K562 (cell line): ENCODE measurements at regions not wholly inside any gene's neighbourhood (a gene's known extent, or its start where the extent isn't known, plus 50 kb on each side); places are given as distances from the start of the nearest gene placed in this dataset.

Experiments
- ATAC-seq: fragments of 200-7000 bp; cut with Tn5 transposase; 3 replicates; pipeline ENCODE4 v1.9.1; 2020; ENCODE audit warnings: moderate library complexity
- BruUV-seq: library from RNA; stranded (reverse); fragments of 400-500 nt; replicated peaks from 2 replicates; lab custom pipeline; 2021; lab: Mats Ljungman, UMichigan
- CTCF ChIA-PET: fragments of 300-600 bp; formaldehyde crosslinking; extraction: SDS; loops from one replicate; lab custom pipeline; 2021; ENCODE audit warnings: low intra/inter-chr PET ratio; lab: Yijun Ruan, JAX
- POLR2A ChIA-PET: fragments of 300-600, 350-650 bp; sonication (Branson Sonifier 250); formaldehyde crosslinking; extraction: SDS; loops from one replicate; lab custom pipeline; 2021; ENCODE audit warnings: antibody characterized with exemption, inconsistent platforms; lab: Yijun Ruan, JAX
- DNase-seq, 4 experiments: peaks; one replicate each; pipeline versions ENCODE4 v3.0.0 to v3.0.0-alpha.2; 2011 to 2018; ENCODE audit warnings: low spot score in 3 of 4, mixed read lengths in 3 of 4; ENCODE audit errors: extremely low read depth in 1 of 4
- FAIRE-seq: peaks from 2 replicates; lab custom pipeline; 2011; peaks lifted over from hg19 to GRCh38; lab: Jason Lieb, UNC
- H2AFZ ChIP-seq: 2 replicates; pipeline ENCODE4 v1.6.0; 2011; ENCODE audit warnings: low read depth, low read length, control low read depth, inconsistent platforms
- H3K27ac ChIP-seq: fragments of 200-600 bp; 3 replicates; pipeline ENCODE4 v1.8.0; 2011; ENCODE audit warnings: low read depth, mild to moderate bottlenecking, control low read depth, inconsistent platforms, low read length, moderate library complexity, mixed read lengths; ENCODE audit errors: extremely low read depth
- H3K27me3 ChIP-seq, 2 experiments: fragments of 300-600 bp in 1 of 2; 2 replicates in 1 of 2; 3 replicates in 1 of 2; pipeline versions ENCODE4 v1.6.0 to v1.8.0; 2011; ENCODE audit warnings: inconsistent platforms in 2 of 2, low read length in 2 of 2, mild to moderate bottlenecking in 1 of 2, mixed read lengths in 1 of 2, moderate library complexity in 1 of 2; ENCODE audit not compliant: control insufficient read depth in 2 of 2, insufficient read depth in 2 of 2
- H3K36me3 ChIP-seq: fragments of 300-600 bp; 3 replicates; pipeline ENCODE4 v1.8.0; 2011; ENCODE audit warnings: mild to moderate bottlenecking, low read length, inconsistent platforms; ENCODE audit not compliant: control insufficient read depth, insufficient read depth
- H3K4me1 ChIP-seq, 2 experiments: fragments of 200-600 bp in 1 of 2; replicated peaks in 1 of 2; 2 replicates in 1 of 2; 3 replicates in 1 of 2; pipeline versions ENCODE4 v1.5.1 to v1.8.0; 2011; ENCODE audit warnings: inconsistent platforms in 2 of 2, low read length in 2 of 2, mild to moderate bottlenecking in 1 of 2, mixed read lengths in 1 of 2, moderate library complexity in 1 of 2; ENCODE audit not compliant: control insufficient read depth in 2 of 2, insufficient read depth in 2 of 2
- H3K4me2 ChIP-seq: 2 replicates; pipeline ENCODE4 v1.6.1; 2011; ENCODE audit warnings: low read length, control low read depth, inconsistent platforms, mixed read lengths; ENCODE audit not compliant: insufficient read depth
- H3K4me3 ChIP-seq: fragments of 200-600 bp; sonication (generic), shearing (Covaris generic); 2 replicates; pipeline ENCODE4 v1.5.1; 2016; ENCODE audit warnings: control low read depth, inconsistent platforms
- H3K79me2 ChIP-seq: fragments of 200-600 bp; 3 replicates; pipeline ENCODE4 v1.8.0; 2011; ENCODE audit warnings: low read length, inconsistent platforms; ENCODE audit not compliant: control insufficient read depth, insufficient read depth
- H3K9ac ChIP-seq, 2 experiments: 2 replicates each; pipeline versions ENCODE4 v1.6.0 to v1.6.1; 2011; ENCODE audit warnings: low read depth in 2 of 2, low read length in 2 of 2, control low read depth in 1 of 2, inconsistent platforms in 1 of 2, mild to moderate bottlenecking in 1 of 2, mixed read lengths in 1 of 2; ENCODE audit not compliant: insufficient read depth in 1 of 2
- H3K9me1 ChIP-seq: one replicate; pipeline ENCODE4 v1.6.0; 2011; ENCODE audit warnings: inconsistent platforms, mild to moderate bottlenecking, low read length, moderate library complexity; ENCODE audit not compliant: control insufficient read depth, insufficient read depth
- H3K9me3 ChIP-seq: replicated peaks from 2 replicates; pipeline ENCODE4 v1.5.1; 2011; ENCODE audit warnings: low read depth, low read length, inconsistent platforms; ENCODE audit not compliant: control insufficient read depth, insufficient read depth
- H4K20me1 ChIP-seq: replicated peaks from 2 replicates; pipeline ENCODE4 v1.6.1; 2011; ENCODE audit warnings: low read length, inconsistent platforms, mixed read lengths; ENCODE audit not compliant: control insufficient read depth, insufficient read depth
- BRD4 ChIP-seq: fragments of 200-600 bp; sonication (generic); IDR thresholded peaks from 2 replicates; pipeline ENCODE4 v1.6.1; 2017; ENCODE audit warnings: inconsistent platforms
- FOXA3 ChIP-seq, 2 experiments: fragments of 450-650 bp in 1 of 2; sonication (generic) in 1 of 2; formaldehyde crosslinking; IDR thresholded peaks in 1 of 2; conservative IDR thresholded peaks in 1 of 2; 2 replicates each; pipeline versions ENCODE4 v1.4.0 to v1.8.0; 2020 to 2022; ENCODE audit warnings: mild to moderate bottlenecking in 2 of 2, missing genetic modification reagents in 1 of 2
- GABPB1 ChIP-seq: sonication (generic); formaldehyde crosslinking; IDR thresholded peaks from 2 replicates; pipeline ENCODE4 v1.8.0; 2022; ENCODE audit warnings: mild to moderate bottlenecking, missing genetic modification reagents
- GATAD2B ChIP-seq: fragments of 450-650 bp; IDR thresholded peaks from 2 replicates; pipeline ENCODE4 v1.6.1; 2017; ENCODE audit warnings: mild to moderate bottlenecking, borderline replicate concordance
- IFI16 ChIP-seq: fragments of 250-450 bp; sonication (Bioruptor Pico); IDR thresholded peaks from 2 replicates; pipeline ENCODE4 v2.1.2; 2022; ENCODE audit warnings: mild to moderate bottlenecking, inconsistent platforms
- NFIC ChIP-seq: fragments of 450-650 bp; IDR thresholded peaks from 2 replicates; pipeline ENCODE4 v1.6.1; 2017; ENCODE audit warnings: mild to moderate bottlenecking, inconsistent platforms
- RHOXF2B ChIP-seq: fragments of 250-450 bp; sonication (Bioruptor Pico); conservative IDR thresholded peaks from 2 replicates; pipeline ENCODE4 v1.5.1; 2021
- ZNF224 ChIP-seq: sonication (generic); formaldehyde crosslinking; IDR thresholded peaks from 2 replicates; pipeline ENCODE4 v1.8.0; 2022; ENCODE audit warnings: mild to moderate bottlenecking, missing genetic modification reagents
- ZSCAN29 ChIP-seq: fragments of 450-650 bp; IDR thresholded peaks from 2 replicates; pipeline ENCODE4 v1.6.1; 2017
- WGBS: fragments of 100-300 bp; shearing (Covaris generic); methylation state at CpG from one replicate; pipeline ENCODE4 v1.1.6; 2016; ENCODE audit warnings: low coverage, mixed read lengths; ENCODE audit not compliant: insufficient coverage; ENCODE audit errors: missing lambda C conversion rate; 5-methylcytosine and 5-hydroxymethylcytosine counted together
- in situ Hi-C: fragments of 300-500 bp; cut with MboI; formaldehyde crosslinking; loops from 4 replicates; pipeline ENCODE4 v1.15.0; 2018; ENCODE audit warnings: inconsistent platforms, mixed read lengths
- intact Hi-C: fragments of 100-400 bp; cut with micrococcal nuclease; formaldehyde crosslinking; loops from 2 replicates; pipeline ENCODE4 v1.14.2; 2022
- TF ChIP-seq, protein P1 (sequence below), 2 experiments: fragments of 450-650 bp in 1 of 2; sonication (generic) in 1 of 2; formaldehyde crosslinking; conservative IDR thresholded peaks; 2 replicates each; pipeline versions ENCODE4 v1.4.0 to v1.8.1; 2020 to 2022; ENCODE audit warnings: mild to moderate bottlenecking in 1 of 2, missing genetic modification reagents in 1 of 2
- TF ChIP-seq, protein P2 (sequence below): fragments of 450-650 bp; IDR thresholded peaks from 2 replicates; pipeline ENCODE4 v1.7.1; 2018; ENCODE audit warnings: mild to moderate bottlenecking, low read depth; ENCODE audit not compliant: partially characterized antibody
- TF ChIP-seq, protein P3 (sequence below): sonication (generic); formaldehyde crosslinking; IDR thresholded peaks from 2 replicates; pipeline ENCODE4 v1.8.0; 2022; ENCODE audit warnings: mild to moderate bottlenecking, missing genetic modification reagents
- TF ChIP-seq, protein P4 (sequence below): fragments of 450-650 bp; conservative IDR thresholded peaks from 2 replicates; pipeline ENCODE4 v1.6.1; 2016; ENCODE audit warnings: missing genetic modification characterization, low read depth, mild to moderate bottlenecking, control low read depth, missing compliant biosample characterization

DNA sequence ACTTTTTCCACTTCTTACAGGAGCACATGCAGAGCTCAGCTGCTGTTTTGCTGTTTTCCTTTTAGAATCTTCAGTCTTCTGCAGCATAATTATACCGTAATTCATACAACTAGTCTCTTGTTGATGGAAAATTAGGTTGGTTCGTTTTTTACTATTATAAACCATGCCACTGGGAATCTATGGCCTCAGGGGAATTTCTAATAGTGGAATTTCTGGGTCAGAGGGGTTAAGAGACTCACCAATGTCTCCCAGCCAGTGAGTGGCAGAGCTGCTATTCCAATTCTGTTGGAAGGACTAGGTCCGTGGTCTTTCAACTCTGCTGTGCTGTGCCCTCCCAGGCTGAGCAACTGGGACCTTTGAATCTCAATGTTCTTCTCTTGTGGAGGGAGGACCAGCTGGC, 282.5 kb downstream of the ZSWIM6 start:
- Histone ChIP-seq H3K79me2 (no peaks in the 10 kb centered on the region), H3K4me1 (no peaks in the 10 kb centered on the region), H3K27ac (no peak overlapping the region)
- in situ Hi-C loops: no loop called here
- no TSS peak for BruUV-seq
- FAIRE-seq (no peak), ATAC-seq (no peak), DNase-seq (no peak)
- POLR2A ChIA-PET: interaction anchor here (0.6 to 1.6 kb wide), 2 partner anchors 10 to 220 kb away, joined by 3 to 4 read pairs; no protein-coding TSS in a partner anchor
- no peak for TF ChIP-seq RHOXF2B (CRISPR knock-in tag)
- no peak for TF ChIP-seq GABPB1
- TF ChIP-seq, protein P1, sequence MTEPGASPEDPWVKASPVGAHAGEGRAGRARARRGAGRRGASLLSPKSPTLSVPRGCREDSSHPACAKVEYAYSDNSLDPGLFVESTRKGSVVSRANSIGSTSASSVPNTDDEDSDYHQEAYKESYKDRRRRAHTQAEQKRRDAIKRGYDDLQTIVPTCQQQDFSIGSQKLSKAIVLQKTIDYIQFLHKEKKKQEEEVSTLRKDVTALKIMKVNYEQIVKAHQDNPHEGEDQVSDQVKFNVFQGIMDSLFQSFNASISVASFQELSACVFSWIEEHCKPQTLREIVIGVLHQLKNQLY (CRISPR knock-in tag; conservative IDR thresholded peaks at IDR 0.05): no peak
- TF ChIP-seq, protein P2, sequence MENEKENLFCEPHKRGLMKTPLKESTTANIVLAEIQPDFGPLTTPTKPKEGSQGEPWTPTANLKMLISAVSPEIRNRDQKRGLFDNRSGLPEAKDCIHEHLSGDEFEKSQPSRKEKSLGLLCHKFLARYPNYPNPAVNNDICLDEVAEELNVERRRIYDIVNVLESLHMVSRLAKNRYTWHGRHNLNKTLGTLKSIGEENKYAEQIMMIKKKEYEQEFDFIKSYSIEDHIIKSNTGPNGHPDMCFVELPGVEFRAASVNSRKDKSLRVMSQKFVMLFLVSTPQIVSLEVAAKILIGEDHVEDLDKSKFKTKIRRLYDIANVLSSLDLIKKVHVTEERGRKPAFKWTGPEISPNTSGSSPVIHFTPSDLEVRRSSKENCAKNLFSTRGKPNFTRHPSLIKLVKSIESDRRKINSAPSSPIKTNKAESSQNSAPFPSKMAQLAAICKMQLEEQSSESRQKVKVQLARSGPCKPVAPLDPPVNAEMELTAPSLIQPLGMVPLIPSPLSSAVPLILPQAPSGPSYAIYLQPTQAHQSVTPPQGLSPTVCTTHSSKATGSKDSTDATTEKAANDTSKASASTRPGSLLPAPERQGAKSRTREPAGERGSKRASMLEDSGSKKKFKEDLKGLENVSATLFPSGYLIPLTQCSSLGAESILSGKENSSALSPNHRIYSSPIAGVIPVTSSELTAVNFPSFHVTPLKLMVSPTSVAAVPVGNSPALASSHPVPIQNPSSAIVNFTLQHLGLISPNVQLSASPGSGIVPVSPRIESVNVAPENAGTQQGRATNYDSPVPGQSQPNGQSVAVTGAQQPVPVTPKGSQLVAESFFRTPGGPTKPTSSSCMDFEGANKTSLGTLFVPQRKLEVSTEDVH: no peak
- TF ChIP-seq ZSCAN29: no peak
- TF ChIP-seq ZNF224 (CRISPR knock-in tag): no peak
- TF ChIP-seq, protein P3, sequence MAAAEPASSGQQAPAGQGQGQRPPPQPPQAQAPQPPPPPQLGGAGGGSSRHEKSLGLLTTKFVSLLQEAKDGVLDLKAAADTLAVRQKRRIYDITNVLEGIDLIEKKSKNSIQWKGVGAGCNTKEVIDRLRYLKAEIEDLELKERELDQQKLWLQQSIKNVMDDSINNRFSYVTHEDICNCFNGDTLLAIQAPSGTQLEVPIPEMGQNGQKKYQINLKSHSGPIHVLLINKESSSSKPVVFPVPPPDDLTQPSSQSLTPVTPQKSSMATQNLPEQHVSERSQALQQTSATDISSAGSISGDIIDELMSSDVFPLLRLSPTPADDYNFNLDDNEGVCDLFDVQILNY: no peak
- TF ChIP-seq FOXA3 (CRISPR knock-in tag; conservative IDR thresholded peaks at IDR 0.05 in 1 of 2, IDR thresholded peaks at IDR 0.05 in 1 of 2): no peak
- no peak for TF ChIP-seq BRD4
- TF ChIP-seq NFIC: no peak
- TF ChIP-seq GATAD2B: no peak
- TF ChIP-seq IFI16 (CRISPR knock-in tag): no peak
- TF ChIP-seq, protein P4, sequence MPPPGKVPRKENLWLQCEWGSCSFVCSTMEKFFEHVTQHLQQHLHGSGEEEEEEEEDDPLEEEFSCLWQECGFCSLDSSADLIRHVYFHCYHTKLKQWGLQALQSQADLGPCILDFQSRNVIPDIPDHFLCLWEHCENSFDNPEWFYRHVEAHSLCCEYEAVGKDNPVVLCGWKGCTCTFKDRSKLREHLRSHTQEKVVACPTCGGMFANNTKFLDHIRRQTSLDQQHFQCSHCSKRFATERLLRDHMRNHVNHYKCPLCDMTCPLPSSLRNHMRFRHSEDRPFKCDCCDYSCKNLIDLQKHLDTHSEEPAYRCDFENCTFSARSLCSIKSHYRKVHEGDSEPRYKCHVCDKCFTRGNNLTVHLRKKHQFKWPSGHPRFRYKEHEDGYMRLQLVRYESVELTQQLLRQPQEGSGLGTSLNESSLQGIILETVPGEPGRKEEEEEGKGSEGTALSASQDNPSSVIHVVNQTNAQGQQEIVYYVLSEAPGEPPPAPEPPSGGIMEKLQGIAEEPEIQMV (tag): no peak
- TF ChIP-seq, all 486 proteins: peak for 0
- WGBS: 0% methylated on average over 3 of the region's 3 CpGs
- Histone ChIP-seq H3K27me3 (peaks cover 8 to 33% of the 10 kb centered on the region in 2 experiments; a peak in 3 of 5 replicates), H3K9me1 (no peaks in the 10 kb centered on the region), H3K9me3 (no peaks in the 10 kb centered on the region), H3K4me2 (no peak overlapping the region), H3K9ac (no peak overlapping the region), H2AFZ (no peak overlapping the region), H3K36me3 (no peaks in the 10 kb centered on the region), H4K20me1 (no peaks in the 10 kb centered on the region), H3K4me3 (no peak overlapping the region)
- intact Hi-C loops: no loop called here
- CTCF ChIA-PET: no interaction called here
